GM12801 (cell line): ENCODE measurements at regions not wholly inside any gene's neighbourhood (a gene's known extent, or its start where the extent isn't known, plus 50 kb on each side); places are given as distances from the start of the nearest gene placed in this dataset.

ENCODE experiments used
- TF ChIP-seq, protein P1 (sequence below): IDR thresholded peaks from one replicate; pipeline ENCODE4 v1.5.1; 2011; ENCODE audit warnings: control low read depth; ENCODE audit not compliant: insufficient read length; ENCODE audit errors: extremely low read depth

DNA sequence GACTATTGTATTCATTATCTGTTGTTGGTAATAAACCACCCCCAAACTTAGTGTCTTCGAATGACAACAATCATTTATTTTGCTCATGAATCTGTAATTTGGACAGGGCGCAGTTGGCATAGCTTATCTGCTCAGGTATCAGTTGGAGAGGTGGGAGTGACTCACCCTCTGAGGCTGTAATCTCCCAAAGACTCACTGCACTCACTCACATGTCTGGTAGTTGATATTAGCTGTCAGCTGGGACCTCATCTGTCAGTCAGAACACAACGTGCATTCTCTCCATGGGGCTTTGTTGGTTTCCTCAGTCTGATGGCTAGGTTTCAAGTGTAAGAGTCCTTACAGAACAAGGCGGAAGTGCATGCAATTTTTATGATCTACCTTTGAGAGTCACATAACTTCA lies 183.5 kb upstream of the PRNP start:
- TF ChIP-seq, protein P1, sequence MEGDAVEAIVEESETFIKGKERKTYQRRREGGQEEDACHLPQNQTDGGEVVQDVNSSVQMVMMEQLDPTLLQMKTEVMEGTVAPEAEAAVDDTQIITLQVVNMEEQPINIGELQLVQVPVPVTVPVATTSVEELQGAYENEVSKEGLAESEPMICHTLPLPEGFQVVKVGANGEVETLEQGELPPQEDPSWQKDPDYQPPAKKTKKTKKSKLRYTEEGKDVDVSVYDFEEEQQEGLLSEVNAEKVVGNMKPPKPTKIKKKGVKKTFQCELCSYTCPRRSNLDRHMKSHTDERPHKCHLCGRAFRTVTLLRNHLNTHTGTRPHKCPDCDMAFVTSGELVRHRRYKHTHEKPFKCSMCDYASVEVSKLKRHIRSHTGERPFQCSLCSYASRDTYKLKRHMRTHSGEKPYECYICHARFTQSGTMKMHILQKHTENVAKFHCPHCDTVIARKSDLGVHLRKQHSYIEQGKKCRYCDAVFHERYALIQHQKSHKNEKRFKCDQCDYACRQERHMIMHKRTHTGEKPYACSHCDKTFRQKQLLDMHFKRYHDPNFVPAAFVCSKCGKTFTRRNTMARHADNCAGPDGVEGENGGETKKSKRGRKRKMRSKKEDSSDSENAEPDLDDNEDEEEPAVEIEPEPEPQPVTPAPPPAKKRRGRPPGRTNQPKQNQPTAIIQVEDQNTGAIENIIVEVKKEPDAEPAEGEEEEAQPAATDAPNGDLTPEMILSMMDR, result no peak

DNA sequence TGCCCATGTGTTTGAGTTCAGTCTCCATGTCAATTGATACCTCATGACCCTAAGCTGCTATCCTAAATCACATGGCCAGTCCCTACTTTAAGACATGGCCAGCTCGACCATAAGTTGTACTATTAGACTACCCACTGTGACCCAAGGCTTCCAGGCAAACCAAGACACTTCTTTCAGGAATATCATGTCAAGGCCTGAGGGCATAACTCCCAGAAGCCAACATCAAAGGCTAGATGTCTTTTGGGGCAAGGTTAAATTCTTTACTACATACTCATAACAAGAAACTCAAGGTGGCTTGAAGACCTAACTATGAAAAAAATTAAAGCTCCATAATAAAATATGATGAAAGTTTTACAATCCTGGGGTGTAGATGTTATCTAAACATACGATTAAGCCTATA lies 192.9 kb upstream of the PRNP start:
- TF ChIP-seq, protein P1, result no peak

DNA sequence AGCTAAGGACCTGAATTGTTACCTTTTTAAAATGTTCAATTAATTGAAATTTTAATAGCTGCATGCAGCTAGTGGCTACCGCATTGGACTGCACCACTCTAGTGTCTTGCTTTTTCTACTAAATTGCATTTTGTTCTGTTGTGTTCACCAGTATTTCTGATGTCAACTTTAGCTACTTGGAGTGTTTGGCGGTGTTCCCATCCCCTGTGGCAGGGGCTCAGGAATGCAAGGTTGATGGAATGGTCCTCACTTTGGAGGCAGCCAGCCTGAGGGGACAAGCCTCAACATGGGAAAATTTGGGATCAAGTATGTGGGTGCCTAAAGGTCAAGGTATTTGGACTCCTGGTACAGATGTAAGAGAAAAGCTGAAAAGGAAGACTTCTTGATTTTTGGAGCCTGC lies 194.6 kb upstream of the PRNP start:
- TF ChIP-seq, protein P1, result no peak

GRCh38 chr20:4490606-4491280 lies 195.5 kb upstream of the PRNP start:
- TF ChIP-seq, protein P1, result no peak

- TF ChIP-seq, protein P1, result no peak
Observed at GRCh38 chr20:4490045-4490444, 196.2 kb upstream of the PRNP start.

DNA sequence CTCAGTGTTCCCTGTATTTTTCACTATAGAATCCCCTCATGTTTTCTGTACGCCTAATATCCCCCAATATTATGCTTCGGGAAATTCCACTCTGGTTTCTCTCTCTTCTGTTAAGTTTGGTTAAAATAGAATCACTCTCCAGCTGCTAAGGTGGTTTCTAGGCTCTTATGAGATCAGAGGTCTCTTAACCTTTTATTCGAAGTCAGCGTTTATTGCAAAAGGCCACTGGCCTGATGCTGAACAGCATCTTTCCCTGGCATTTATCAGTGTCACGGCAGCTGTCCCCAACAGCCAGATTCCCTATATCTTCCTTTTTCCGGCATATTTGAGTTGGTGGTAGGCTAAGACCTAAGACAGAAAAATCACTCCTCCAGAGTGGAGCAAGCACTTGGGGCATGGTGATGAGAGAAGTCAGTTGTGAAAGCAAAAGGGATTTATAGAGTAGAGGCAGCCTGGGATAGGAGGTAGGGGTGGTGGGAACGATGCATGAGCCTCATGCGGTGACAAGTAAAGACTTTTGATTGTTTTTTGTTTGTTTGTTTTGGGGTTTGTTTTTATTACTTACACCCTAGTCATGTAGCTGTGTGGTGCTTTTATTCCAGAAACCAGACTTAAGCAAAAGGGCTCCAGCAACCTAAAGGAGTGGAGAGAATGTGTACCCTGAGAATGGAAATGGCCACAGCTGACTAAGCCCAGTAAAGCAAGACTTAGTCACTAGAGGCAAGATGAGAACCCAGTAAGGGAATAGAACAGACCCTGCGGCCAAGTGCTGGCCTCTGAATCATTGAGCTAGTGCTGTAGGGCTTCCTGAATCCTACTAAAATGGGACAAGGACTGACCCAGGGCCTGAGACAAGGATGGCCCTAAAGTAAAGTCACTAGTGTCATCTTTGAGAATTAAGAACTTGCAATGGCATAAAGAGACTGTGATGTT lies 197.6 kb upstream of the PRNP start:
- TF ChIP-seq, protein P1, result no peak

- TF ChIP-seq, protein P1, result no peak
Observed at GRCh38 chr20:4484379-4484997, 201.8 kb upstream of the PRNP start.
